Progenitor cell of endocrine pancreas (in vitro differentiated cells): ENCODE measurements at regions not wholly inside any gene's neighbourhood (a gene's known extent, or its start where the extent isn't known, plus 50 kb on each side); places are given as distances from the start of the nearest gene placed in this dataset.

Experiments
- DNase-seq: peaks from one replicate; pipeline ENCODE4 v3.0.0; 2021; ENCODE audit warnings: low spot score; ENCODE audit not compliant: unreplicated experiment
- H3K27ac Mint-ChIP-seq: 2 replicates; pipeline ENCODE4 v1.8.0; 2021; ENCODE audit warnings: mild to moderate bottlenecking, moderate library complexity, mixed read lengths
- H3K27me3 Mint-ChIP-seq: 2 replicates; pipeline ENCODE4 v1.8.0; 2021; ENCODE audit warnings: mixed read lengths
- H3K36me3 Mint-ChIP-seq: 2 replicates; pipeline ENCODE4 v1.8.0; 2022; ENCODE audit warnings: mixed read lengths; ENCODE audit not compliant: insufficient read depth
- H3K4me1 Mint-ChIP-seq: 2 replicates; pipeline ENCODE4 v1.8.0; 2021; ENCODE audit warnings: low read depth, mixed read lengths
- H3K4me3 Mint-ChIP-seq: 2 replicates; pipeline ENCODE4 v1.8.0; 2021; ENCODE audit warnings: low read depth, mild to moderate bottlenecking, moderate library complexity, mixed read lengths
- H3K9me3 Mint-ChIP-seq: 2 replicates; pipeline ENCODE4 v1.8.0; 2021; ENCODE audit warnings: low read depth, mixed read lengths
- CTCF ChIP-seq: fragments of 200-600 bp; sonication (generic); IDR thresholded peaks from one replicate; pipeline ENCODE4 v1.5.0; 2021; ENCODE audit warnings: antibody characterized with exemption, mild to moderate bottlenecking; ENCODE audit not compliant: unreplicated experiment

- peaks cover 2% of the 10 kb centered on the region for H3K9me3 Mint-ChIP-seq
- no peak overlapping the region for H3K27ac Mint-ChIP-seq
- no peak for TF ChIP-seq CTCF
- no peaks in the 10 kb centered on the region for H3K36me3 Mint-ChIP-seq
- no peak for DNase-seq
- H3K27me3 Mint-ChIP-seq, result no peaks in the 10 kb centered on the region
- no peak overlapping the region for H3K4me3 Mint-ChIP-seq
- peaks cover 10% of the 10 kb centered on the region for H3K4me1 Mint-ChIP-seq
Measured at GRCh38 chr7:136245327-136246004, 268.3 kb upstream of the MTPN start.

DNA sequence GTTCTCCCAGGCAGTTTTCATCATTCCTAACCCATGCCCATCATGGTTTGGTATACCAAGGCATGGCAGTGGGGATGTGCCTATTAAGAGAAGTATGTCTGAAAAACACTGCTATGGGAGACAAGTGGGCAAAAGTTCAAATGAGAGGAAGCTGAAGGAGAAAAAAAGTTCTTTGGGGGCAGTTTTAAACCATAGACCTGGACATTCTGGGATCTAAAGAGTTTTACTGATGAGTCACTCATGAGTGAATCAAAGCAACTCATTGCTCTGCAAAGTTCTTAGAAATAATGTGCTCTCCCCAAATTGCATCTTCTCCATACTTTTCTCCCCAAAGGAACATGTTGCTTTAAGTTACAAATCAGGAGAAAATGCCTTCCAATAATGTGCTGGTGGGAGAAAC is 256.9 kb upstream of the MTPN start:
- Mint-ChIP-seq H3K27me3 (no peaks in the 10 kb centered on the region), H3K4me3 (no peak overlapping the region), H3K27ac (no peak overlapping the region), H3K4me1 (no peaks in the 10 kb centered on the region), H3K36me3 (no peaks in the 10 kb centered on the region), H3K9me3 (peaks cover 24% of the 10 kb centered on the region)
- no peak for TF ChIP-seq CTCF
- no peak for DNase-seq

DNA sequence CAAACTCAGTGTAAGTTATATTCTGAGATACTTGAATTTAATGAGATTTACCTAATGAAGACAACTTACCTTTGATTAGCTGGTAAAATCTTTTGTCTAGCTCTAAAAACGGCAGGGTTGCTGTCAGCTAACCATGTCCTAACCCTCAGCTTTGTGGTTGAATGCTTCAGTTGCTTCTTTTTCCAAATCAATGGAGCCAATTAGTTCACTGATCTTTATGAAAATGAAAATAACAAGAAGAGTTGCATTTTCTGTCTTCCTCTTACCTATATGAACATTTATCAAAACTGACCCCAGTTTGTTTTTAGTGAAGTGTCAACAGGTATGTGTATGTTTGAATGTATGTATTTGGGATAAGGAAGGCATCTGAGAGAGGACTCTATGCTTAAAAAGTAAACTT is 253.1 kb upstream of the MTPN start:
- no peak overlapping the region for H3K4me3 Mint-ChIP-seq
- no peaks in the 10 kb centered on the region for H3K4me1 Mint-ChIP-seq
- no peak overlapping the region for H3K27ac Mint-ChIP-seq
- H3K27me3 Mint-ChIP-seq, result no peaks in the 10 kb centered on the region
- no peaks in the 10 kb centered on the region for H3K36me3 Mint-ChIP-seq
- no peak for DNase-seq
- peaks cover 21% of the 10 kb centered on the region for H3K9me3 Mint-ChIP-seq
- TF ChIP-seq CTCF, result no peak

- DNase-seq, result no peak
- Mint-ChIP-seq H3K27me3 (no peaks in the 10 kb centered on the region), H3K27ac (no peak overlapping the region), H3K4me3 (no peak overlapping the region), H3K9me3 (peaks cover 19% of the 10 kb centered on the region), H3K4me1 (no peaks in the 10 kb centered on the region), H3K36me3 (no peaks in the 10 kb centered on the region)
- TF ChIP-seq CTCF, result no peak
Measured at GRCh38 chr7:136229790-136230189, 252.6 kb upstream of the MTPN start.

DNA sequence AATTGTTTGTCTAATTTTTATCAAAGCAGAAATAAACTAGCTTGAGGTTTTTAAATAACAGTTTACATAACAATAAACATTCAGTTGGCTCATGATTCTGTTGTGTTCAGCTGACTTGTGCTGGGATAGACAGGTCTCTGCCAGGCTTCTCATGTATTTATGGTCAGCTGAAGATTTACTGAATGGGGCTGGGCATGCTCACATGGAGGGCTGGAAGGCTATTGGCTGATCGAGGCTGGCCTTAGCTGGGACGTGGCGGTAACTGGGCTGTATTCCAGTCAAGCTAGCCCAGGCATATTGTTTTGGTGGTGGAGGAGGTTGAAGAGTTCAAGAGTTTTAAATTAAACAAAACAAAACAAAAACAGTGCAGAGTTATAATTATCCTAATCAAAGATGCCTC is 251.0 kb upstream of the MTPN start:
- Mint-ChIP-seq H3K4me3 (no peak overlapping the region), H3K27me3 (no peaks in the 10 kb centered on the region), H3K4me1 (no peaks in the 10 kb centered on the region), H3K27ac (no peak overlapping the region), H3K9me3 (peaks cover 19% of the 10 kb centered on the region), H3K36me3 (peaks cover 1% of the 10 kb centered on the region)
- no peak for TF ChIP-seq CTCF
- DNase-seq, result no peak
